Hepatocyte (in vitro differentiated cells): ENCODE measurements at regions not wholly inside any gene's neighbourhood (a gene's known extent, or its start where the extent isn't known, plus 50 kb on each side); places are given as distances from the start of the nearest gene placed in this dataset.

Experiments
- EZH2 ChIP-seq: fragments of 200-600 bp; sonication (generic); IDR thresholded peaks from 2 replicates; pipeline ENCODE4 v1.6.1; 2016; ENCODE audit warnings: antibody characterized with exemption, mild to moderate bottlenecking, borderline replicate concordance
- TF ChIP-seq, protein P1 (sequence below): fragments of 200-600 bp; sonication (generic); IDR thresholded peaks from 2 replicates; pipeline ENCODE4 v1.5.1; 2016; ENCODE audit warnings: antibody characterized with exemption, mild to moderate bottlenecking; ENCODE audit not compliant: poor library complexity

DNA sequence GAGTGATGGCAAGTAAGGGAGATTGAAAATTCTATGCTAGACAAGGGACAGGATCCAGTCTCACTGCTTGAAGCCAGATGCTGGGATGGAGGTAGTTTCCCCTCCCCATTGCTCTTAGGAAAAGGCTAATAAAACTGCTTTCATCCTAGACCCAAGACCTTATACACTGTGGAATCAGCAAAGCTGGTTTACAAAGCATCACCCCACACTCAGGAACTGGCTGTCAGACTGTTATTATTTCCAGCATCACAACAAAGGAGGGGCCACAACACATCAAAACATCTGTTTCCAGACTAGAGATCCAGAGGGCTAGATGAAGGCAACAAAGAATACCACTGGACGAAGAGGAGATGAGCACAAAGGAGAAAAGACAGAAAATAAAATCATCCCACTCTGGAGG is 364.6 kb upstream of the PTGER4 start:
- TF ChIP-seq, protein P1, sequence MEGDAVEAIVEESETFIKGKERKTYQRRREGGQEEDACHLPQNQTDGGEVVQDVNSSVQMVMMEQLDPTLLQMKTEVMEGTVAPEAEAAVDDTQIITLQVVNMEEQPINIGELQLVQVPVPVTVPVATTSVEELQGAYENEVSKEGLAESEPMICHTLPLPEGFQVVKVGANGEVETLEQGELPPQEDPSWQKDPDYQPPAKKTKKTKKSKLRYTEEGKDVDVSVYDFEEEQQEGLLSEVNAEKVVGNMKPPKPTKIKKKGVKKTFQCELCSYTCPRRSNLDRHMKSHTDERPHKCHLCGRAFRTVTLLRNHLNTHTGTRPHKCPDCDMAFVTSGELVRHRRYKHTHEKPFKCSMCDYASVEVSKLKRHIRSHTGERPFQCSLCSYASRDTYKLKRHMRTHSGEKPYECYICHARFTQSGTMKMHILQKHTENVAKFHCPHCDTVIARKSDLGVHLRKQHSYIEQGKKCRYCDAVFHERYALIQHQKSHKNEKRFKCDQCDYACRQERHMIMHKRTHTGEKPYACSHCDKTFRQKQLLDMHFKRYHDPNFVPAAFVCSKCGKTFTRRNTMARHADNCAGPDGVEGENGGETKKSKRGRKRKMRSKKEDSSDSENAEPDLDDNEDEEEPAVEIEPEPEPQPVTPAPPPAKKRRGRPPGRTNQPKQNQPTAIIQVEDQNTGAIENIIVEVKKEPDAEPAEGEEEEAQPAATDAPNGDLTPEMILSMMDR: no peak
- no peak for TF ChIP-seq EZH2
